ENCODE measurements at regions not wholly inside any gene's neighbourhood (a gene's known extent, or its start where the extent isn't known, plus 50 kb on each side); places are given as distances from the start of the nearest gene placed in this dataset.
"Not testable (repeated sequence)": the region's sequence is repeated elsewhere in the genome, so short reads cannot be mapped to it uniquely, and the experiment has no call there.

GRCh38 chr21:17197996-17198395, 314.8 kb upstream of the CXADR start:
- Histone ChIP-seq H3K9me3 (ENCODE audit: control insufficient read depth, low read length) (no peaks in the 10 kb centered on the region), H3K4me3 (ENCODE audit: low read length in 2 of 2) (no peak overlapping the region), H3K36me3 (ENCODE audit: control insufficient read depth in 1 of 2, insufficient read depth in 2 of 2, low read length in 1 of 2) (no peaks in the 10 kb centered on the region), H3K4me1 (ENCODE audit: control insufficient read depth in 1 of 2, insufficient read depth in 2 of 2, low read length in 2 of 2) (no peaks in the 10 kb centered on the region), H3K27ac (ENCODE audit: low read depth in 1 of 2, low read length in 2 of 2) (no peak overlapping the region), H3K27me3 (ENCODE audit: control insufficient read depth in 1 of 2, insufficient read depth in 2 of 2, low read length in 1 of 2) (no peaks in the 10 kb centered on the region)
- ATAC-seq (ENCODE audit: low FRiP score) (no peak), DNase-seq (no peak)
- intact Hi-C loops (cut with DNase I): no loop called here
- 70 to 71% methylated on average over 1 of the region's 1 CpG for WGBS, 2 donors

GRCh38 chr21:17200250-17200649, 312.6 kb upstream of the CXADR start:
- Histone ChIP-seq H3K9me3 (ENCODE audit: control insufficient read depth, low read length) (no peaks in the 10 kb centered on the region), H3K27me3 (ENCODE audit: control insufficient read depth in 1 of 2, insufficient read depth in 2 of 2, low read length in 1 of 2) (no peaks in the 10 kb centered on the region), H3K4me1 (ENCODE audit: control insufficient read depth in 1 of 2, insufficient read depth in 2 of 2, low read length in 2 of 2) (no peaks in the 10 kb centered on the region), H3K4me3 (ENCODE audit: low read length in 2 of 2) (no peak overlapping the region), H3K27ac (ENCODE audit: low read depth in 1 of 2, low read length in 2 of 2) (no peak overlapping the region), H3K36me3 (ENCODE audit: control insufficient read depth in 1 of 2, insufficient read depth in 2 of 2, low read length in 1 of 2) (no peaks in the 10 kb centered on the region)
- no peak for DNase-seq
- intact Hi-C loops (cut with DNase I): no loop called here
- no peak for ATAC-seq (ENCODE audit: low FRiP score)
- WGBS, 2 donors: 91 to 94% methylated on average over 2 of the region's 2 CpGs

- no peak for ATAC-seq (ENCODE audit: low FRiP score)
- intact Hi-C loops (cut with DNase I): no loop called here
- H3K27me3 ChIP-seq (ENCODE audit: control insufficient read depth in 1 of 2, insufficient read depth in 2 of 2, low read length in 1 of 2): no peaks in the 10 kb centered on the region
- WGBS, 2 donors: 53 to 65% methylated on average over 2 of the region's 2 CpGs
- no peaks in the 10 kb centered on the region for H3K4me1 ChIP-seq (ENCODE audit: control insufficient read depth in 1 of 2, insufficient read depth in 2 of 2, low read length in 2 of 2)
- H3K9me3 ChIP-seq (ENCODE audit: control insufficient read depth, low read length): no peaks in the 10 kb centered on the region
- no peak for DNase-seq
- no peak overlapping the region for H3K4me3 ChIP-seq (ENCODE audit: low read length in 2 of 2)
- no peaks in the 10 kb centered on the region for H3K36me3 ChIP-seq (ENCODE audit: control insufficient read depth in 1 of 2, insufficient read depth in 2 of 2, low read length in 1 of 2)
- no peak overlapping the region for H3K27ac ChIP-seq (ENCODE audit: low read depth in 1 of 2, low read length in 2 of 2)
Measured at GRCh38 chr21:17201741-17202260, 311.0 kb upstream of the CXADR start.

- no peak for ATAC-seq (ENCODE audit: low FRiP score)
- intact Hi-C loops (cut with DNase I): no loop called here
- DNase-seq: no peak
- Histone ChIP-seq H3K27me3 (ENCODE audit: control insufficient read depth in 1 of 2, insufficient read depth in 2 of 2, low read length in 1 of 2) (no peaks in the 10 kb centered on the region), H3K9me3 (ENCODE audit: control insufficient read depth, low read length) (no peaks in the 10 kb centered on the region), H3K4me3 (ENCODE audit: low read length in 2 of 2) (no peak overlapping the region), H3K4me1 (ENCODE audit: control insufficient read depth in 1 of 2, insufficient read depth in 2 of 2, low read length in 2 of 2) (no peaks in the 10 kb centered on the region), H3K36me3 (ENCODE audit: control insufficient read depth in 1 of 2, insufficient read depth in 2 of 2, low read length in 1 of 2) (no peaks in the 10 kb centered on the region), H3K27ac (ENCODE audit: low read depth in 1 of 2, low read length in 2 of 2) (no peak overlapping the region)
- WGBS, 2 donors: 84 to 86% methylated on average over 3 of the region's 3 CpGs
Measured at GRCh38 chr21:17214801-17215200, 298.0 kb upstream of the CXADR start.

- WGBS, 2 donors: 71 to 88% methylated on average over 1 of the region's 1 CpG
- not testable (repeated sequence) for H3K36me3 ChIP-seq (ENCODE audit: control insufficient read depth in 1 of 2, insufficient read depth in 2 of 2, low read length in 1 of 2); ATAC-seq (ENCODE audit: low FRiP score)
Measured at GRCh38 chr21:17219050-17219449, 293.8 kb upstream of the CXADR start.

GRCh38 chr21:17231124-17231523, 281.7 kb upstream of the CXADR start:
- no peaks in the 10 kb centered on the region for H3K36me3 ChIP-seq (ENCODE audit: control insufficient read depth in 1 of 2, insufficient read depth in 2 of 2, low read length in 1 of 2)
- DNase-seq (no peak), ATAC-seq (ENCODE audit: low FRiP score) (no peak)
- WGBS, 2 donors: 95 to 97% methylated on average over 2 of the region's 2 CpGs
- no peak overlapping the region for H3K27ac ChIP-seq (ENCODE audit: low read depth in 1 of 2, low read length in 2 of 2)
- intact Hi-C loops (cut with DNase I): no loop called here
- no peak overlapping the region for H3K4me3 ChIP-seq (ENCODE audit: low read length in 2 of 2)
- no peaks in the 10 kb centered on the region for H3K27me3 ChIP-seq (ENCODE audit: control insufficient read depth in 1 of 2, insufficient read depth in 2 of 2, low read length in 1 of 2)
- no peaks in the 10 kb centered on the region for H3K4me1 ChIP-seq (ENCODE audit: control insufficient read depth in 1 of 2, insufficient read depth in 2 of 2, low read length in 2 of 2)
- H3K9me3 ChIP-seq (ENCODE audit: control insufficient read depth, low read length): peaks cover 1% of the 10 kb centered on the region

More at GRCh38 chr21:17219050-17219449, 293.8 kb upstream of the CXADR start:
- intact Hi-C loops (cut with DNase I); H3K27ac ChIP-seq (ENCODE audit: low read depth in 1 of 2, low read length in 2 of 2); H3K4me3 ChIP-seq (ENCODE audit: low read length in 2 of 2); H3K9me3 ChIP-seq (ENCODE audit: control insufficient read depth, low read length); H3K27me3 ChIP-seq (ENCODE audit: control insufficient read depth in 1 of 2, insufficient read depth in 2 of 2, low read length in 1 of 2); H3K4me1 ChIP-seq (ENCODE audit: control insufficient read depth in 1 of 2, insufficient read depth in 2 of 2, low read length in 2 of 2); DNase-seq: not testable (repeated sequence)

- DNase-seq: no peak
- no peaks in the 10 kb centered on the region for H3K27me3 ChIP-seq (ENCODE audit: control insufficient read depth in 1 of 2, insufficient read depth in 2 of 2, low read length in 1 of 2)
Measured at GRCh38 chr21:17231771-17232170, 281.1 kb upstream of the CXADR start.

GRCh38 chr21:17238468-17238867, 274.4 kb upstream of the CXADR start:
- ATAC-seq (ENCODE audit: low FRiP score) (no peak), DNase-seq (no peak)
- intact Hi-C loops (cut with DNase I): no loop called here
- Histone ChIP-seq H3K9me3 (ENCODE audit: control insufficient read depth, low read length) (no peaks in the 10 kb centered on the region), H3K4me3 (ENCODE audit: low read length in 2 of 2) (no peak overlapping the region), H3K27ac (ENCODE audit: low read depth in 1 of 2, low read length in 2 of 2) (no peak overlapping the region), H3K27me3 (ENCODE audit: control insufficient read depth in 1 of 2, insufficient read depth in 2 of 2, low read length in 1 of 2) (no peaks in the 10 kb centered on the region), H3K36me3 (ENCODE audit: control insufficient read depth in 1 of 2, insufficient read depth in 2 of 2, low read length in 1 of 2) (no peaks in the 10 kb centered on the region), H3K4me1 (ENCODE audit: control insufficient read depth in 1 of 2, insufficient read depth in 2 of 2, low read length in 2 of 2) (no peaks in the 10 kb centered on the region)

More at GRCh38 chr21:17231771-17232170, 281.1 kb upstream of the CXADR start:
- peaks cover 1% of the 10 kb centered on the region for H3K9me3 ChIP-seq (ENCODE audit: control insufficient read depth, low read length)
- ATAC-seq (ENCODE audit: low FRiP score): no peak
- no peak overlapping the region for H3K4me3 ChIP-seq (ENCODE audit: low read length in 2 of 2)
- no peaks in the 10 kb centered on the region for H3K36me3 ChIP-seq (ENCODE audit: control insufficient read depth in 1 of 2, insufficient read depth in 2 of 2, low read length in 1 of 2)
- no peaks in the 10 kb centered on the region for H3K4me1 ChIP-seq (ENCODE audit: control insufficient read depth in 1 of 2, insufficient read depth in 2 of 2, low read length in 2 of 2)
- H3K27ac ChIP-seq (ENCODE audit: low read depth in 1 of 2, low read length in 2 of 2): no peak overlapping the region
- WGBS, 2 donors: 44 to 50% methylated on average over 3 of the region's 3 CpGs
- intact Hi-C loops (cut with DNase I): no loop called here

- H3K9me3 ChIP-seq (ENCODE audit: control insufficient read depth, low read length): no peaks in the 10 kb centered on the region
- no peaks in the 10 kb centered on the region for H3K36me3 ChIP-seq (ENCODE audit: control insufficient read depth in 1 of 2, insufficient read depth in 2 of 2, low read length in 1 of 2)
- 11 to 14% methylated on average over 2 of the region's 2 CpGs for WGBS, 2 donors
- no peak overlapping the region for H3K27ac ChIP-seq (ENCODE audit: low read depth in 1 of 2, low read length in 2 of 2)
- H3K27me3 ChIP-seq (ENCODE audit: control insufficient read depth in 1 of 2, insufficient read depth in 2 of 2, low read length in 1 of 2): no peaks in the 10 kb centered on the region
- no peak for ATAC-seq (ENCODE audit: low FRiP score)
- H3K4me1 ChIP-seq (ENCODE audit: control insufficient read depth in 1 of 2, insufficient read depth in 2 of 2, low read length in 2 of 2): no peaks in the 10 kb centered on the region
- intact Hi-C loops (cut with DNase I): loop anchor here in 1 of 2 donors (10.0 kb wide), 1 partner anchor 64 kb away; no protein-coding TSS in a partner anchor
- DNase-seq: no peak
- no peak overlapping the region for H3K4me3 ChIP-seq (ENCODE audit: low read length in 2 of 2)
Measured at GRCh38 chr21:17250778-17251241, 262.0 kb upstream of the CXADR start.

Measured in aorta (tissue), 5 donors.